Spleen (tissue), 11 donors: ENCODE measurements at regions not wholly inside any gene's neighbourhood (a gene's known extent, or its start where the extent isn't known, plus 50 kb on each side); places are given as distances from the start of the nearest gene placed in this dataset.

Experiments used
- DNase-seq: peaks from one replicate; pipeline ENCODE4 v3.0.0-alpha.2; 2020
- H3K27ac ChIP-seq, 8 donors: fragments of 200-600 bp; sonication (generic) in 7 of 8; 1 replicate in 4 of 8; 2 replicates in 4 of 8; pipeline versions ENCODE4 v1.5.0 to v1.8.0; 2016 to 2021; ENCODE audit warnings: inconsistent platforms in 4 of 8, mild to moderate bottlenecking in 4 of 8, moderate library complexity in 1 of 8
- H3K27me3 ChIP-seq, 7 donors: fragments of 200-600 bp; sonication (generic) in 6 of 7; replicated peaks in 1 of 7; 1 replicate in 4 of 7; 2 replicates in 3 of 7; pipeline versions ENCODE4 v1.5.0 to v1.8.0; 2016 to 2021; ENCODE audit warnings: inconsistent platforms in 3 of 7, mild to moderate bottlenecking in 1 of 7
- H3K36me3 ChIP-seq, 6 donors: fragments of 200-600 bp; sonication (generic) in 5 of 6; 1 replicate in 4 of 6; 2 replicates in 2 of 6; pipeline versions ENCODE4 v1.5.0 to v1.8.0; 2016 to 2021; ENCODE audit warnings: inconsistent platforms in 2 of 6
- H3K4me1 ChIP-seq, 6 donors: fragments of 200-600 bp; sonication (generic) in 5 of 6; 1 replicate in 3 of 6; 2 replicates in 3 of 6; pipeline versions ENCODE4 v1.5.0 to v1.8.0; 2016 to 2021; ENCODE audit warnings: inconsistent platforms in 3 of 6
- H3K4me3 ChIP-seq, 8 donors: fragments of 200-600 bp; sonication (generic) in 7 of 8; 1 replicate in 4 of 8; 2 replicates in 4 of 8; pipeline versions ENCODE4 v1.5.0 to v1.8.0; 2016 to 2021; ENCODE audit warnings: inconsistent platforms in 4 of 8, mild to moderate bottlenecking in 4 of 8, moderate library complexity in 2 of 8
- H3K9me3 ChIP-seq, 8 donors: fragments of 200-600 bp; sonication (generic) in 7 of 8; 1 replicate in 4 of 8; 2 replicates in 4 of 8; pipeline versions ENCODE4 v1.5.0 to v1.8.0; 2016 to 2021; ENCODE audit warnings: inconsistent platforms in 4 of 8
- POLR2A ChIP-seq, 3 donors: fragments of 450-650 bp; IDR thresholded peaks; one replicate each; pipeline ENCODE4 v1.5.1; 2017; ENCODE audit warnings: antibody characterized with exemption in 3 of 3, mild to moderate bottlenecking in 1 of 3
- POLR2AphosphoS5 ChIP-seq, 3 donors: sonication (generic); formaldehyde crosslinking; IDR thresholded peaks; one replicate each; pipeline ENCODE4 v1.5.1; 2017; ENCODE audit warnings: antibody characterized with exemption in 3 of 3
- WGBS, 5 donors: extraction: QIAGEN DNeasy Blood & Tissue Kit in 3 of 5; methylation state at CpG; one replicate each; pipeline versions ENCODE4 v1.1.5 to v1.1.7; 2013 to 2018; 5-methylcytosine and 5-hydroxymethylcytosine counted together
- intact Hi-C: fragments of 100-400 bp; cut with DNase I; formaldehyde crosslinking; loops from one replicate; pipeline ENCODE4 v1.15.0; 2023; ENCODE audit warnings: low total_unique reads
- TF ChIP-seq, protein P1 (sequence below), 11 experiments: fragments of 200-600 bp in 7 of 11; fragments of 450-650 bp in 4 of 11; sonication (generic) in 4 of 11; IDR thresholded peaks in 8 of 11; conservative IDR thresholded peaks in 3 of 11; 1 replicate in 7 of 11; 2 replicates in 4 of 11; pipeline versions ENCODE4 v1.4.0 to v1.8.0; 2016 to 2021; ENCODE audit warnings: antibody characterized with exemption in 11 of 11, inconsistent platforms in 4 of 11, mild to moderate bottlenecking in 1 of 11
- donor health status: healthy with polysubstance abuse.
- donor health status: DM: no; HTN: no; CAD: no; lungs with moderate emphysema.
- donor health status: DM: no; HTN: no; CAD: no.
- donor health status: Bipolar disorder and iron deficiency.
- donor health status: healthy.
- donor health status: DM: no; HTN: no; CAD: no.
- donor health status: DM: yes; HTN: yes; CAD: no.

DNA sequence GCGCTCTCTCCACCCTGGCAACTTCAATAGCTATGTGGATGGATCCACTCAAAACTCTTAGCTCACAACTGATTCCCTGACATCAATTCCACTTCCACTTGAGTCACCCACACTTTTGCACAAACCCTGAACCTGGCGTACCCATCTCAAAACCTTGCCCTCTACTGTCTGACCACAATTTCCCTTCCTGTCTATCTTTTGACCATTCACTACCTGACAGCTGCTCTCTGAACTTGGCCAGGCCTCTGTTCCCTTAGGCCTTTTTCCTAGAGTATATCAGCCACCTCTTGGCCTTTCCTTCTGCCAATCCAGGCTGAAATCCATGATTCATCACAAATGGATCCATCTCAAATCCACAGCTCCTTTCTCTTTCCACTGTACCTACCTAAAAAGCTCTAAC lies 106.0 kb downstream of the RPL27A start:
- peaks cover 3 to 47% (median 21%) of the 10 kb centered on the region in 6 donors for H3K4me1 ChIP-seq
- no peaks in the 10 kb centered on the region for H3K9me3 ChIP-seq
- H3K4me3 ChIP-seq, result no peak overlapping the region
- 60 to 75% (median 70%) methylated on average over 2 of the region's 2 CpGs for WGBS, 5 donors
- intact Hi-C loops, result no loop called here
- H3K27me3 ChIP-seq, result no peaks in the 10 kb centered on the region
- DNase-seq, result no peak
- peak overlapping the region in 3 of 8 donors; percentile 11 to 38 (median 12) for H3K27ac ChIP-seq
- TF ChIP-seq, protein P1, sequence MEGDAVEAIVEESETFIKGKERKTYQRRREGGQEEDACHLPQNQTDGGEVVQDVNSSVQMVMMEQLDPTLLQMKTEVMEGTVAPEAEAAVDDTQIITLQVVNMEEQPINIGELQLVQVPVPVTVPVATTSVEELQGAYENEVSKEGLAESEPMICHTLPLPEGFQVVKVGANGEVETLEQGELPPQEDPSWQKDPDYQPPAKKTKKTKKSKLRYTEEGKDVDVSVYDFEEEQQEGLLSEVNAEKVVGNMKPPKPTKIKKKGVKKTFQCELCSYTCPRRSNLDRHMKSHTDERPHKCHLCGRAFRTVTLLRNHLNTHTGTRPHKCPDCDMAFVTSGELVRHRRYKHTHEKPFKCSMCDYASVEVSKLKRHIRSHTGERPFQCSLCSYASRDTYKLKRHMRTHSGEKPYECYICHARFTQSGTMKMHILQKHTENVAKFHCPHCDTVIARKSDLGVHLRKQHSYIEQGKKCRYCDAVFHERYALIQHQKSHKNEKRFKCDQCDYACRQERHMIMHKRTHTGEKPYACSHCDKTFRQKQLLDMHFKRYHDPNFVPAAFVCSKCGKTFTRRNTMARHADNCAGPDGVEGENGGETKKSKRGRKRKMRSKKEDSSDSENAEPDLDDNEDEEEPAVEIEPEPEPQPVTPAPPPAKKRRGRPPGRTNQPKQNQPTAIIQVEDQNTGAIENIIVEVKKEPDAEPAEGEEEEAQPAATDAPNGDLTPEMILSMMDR (IDR thresholded peaks at IDR 0.05 in 8 of 11, conservative IDR thresholded peaks at IDR 0.05 in 3 of 11), result no peak
- TF ChIP-seq POLR2AphosphoS5 (IDR thresholded peaks at IDR 0.05) (no peak), POLR2A (IDR thresholded peaks at IDR 0.05) (no peak)
- no peaks in the 10 kb centered on the region for H3K36me3 ChIP-seq

DNA sequence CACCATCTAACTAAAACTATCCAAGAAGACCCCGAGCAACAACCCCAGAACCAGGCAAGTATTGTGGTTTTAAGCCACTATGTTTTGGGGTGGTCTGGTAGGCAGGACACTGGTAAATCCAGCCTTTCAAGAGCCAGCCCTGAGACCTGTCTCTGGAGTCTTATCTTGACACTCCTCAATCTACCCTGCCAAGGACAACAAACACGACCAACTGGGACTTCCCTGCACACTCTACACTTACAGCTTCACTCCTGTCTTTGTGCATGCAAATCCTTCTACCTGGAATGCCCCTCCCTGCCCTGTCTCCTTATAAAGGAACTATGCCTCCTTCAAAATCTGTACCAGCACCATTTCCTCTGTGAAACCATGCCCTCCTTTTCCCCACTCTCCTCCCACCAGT lies 107.3 kb downstream of the RPL27A start:
- Histone ChIP-seq H3K27ac (no peak overlapping the region), H3K4me1 (peaks cover 3 to 60% (median 31%) of the 10 kb centered on the region in 6 donors)

DNA sequence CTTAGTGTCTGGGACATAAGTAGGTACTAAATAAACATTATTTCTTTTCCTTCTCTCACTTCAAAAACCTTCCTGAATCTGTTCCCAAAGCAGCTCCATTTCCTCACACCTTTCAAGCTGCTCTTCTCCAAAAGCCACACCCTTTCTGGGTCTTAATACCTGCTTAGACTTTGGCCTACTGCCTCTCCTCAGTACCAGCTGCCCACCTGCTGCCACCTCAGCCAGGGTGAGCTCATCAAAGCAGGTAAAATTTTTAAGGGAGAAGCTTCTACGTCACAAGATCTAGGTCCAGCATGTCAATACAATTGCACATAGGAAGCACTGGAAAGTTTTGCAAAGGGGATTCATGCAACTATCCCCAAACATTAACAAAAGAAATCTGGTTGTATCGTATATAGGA lies 108.4 kb downstream of the RPL27A start:
- no peak for DNase-seq
- TF ChIP-seq, protein P1 (IDR thresholded peaks at IDR 0.05 in 8 of 11, conservative IDR thresholded peaks at IDR 0.05 in 3 of 11), result no peak
- TF ChIP-seq POLR2A (IDR thresholded peaks at IDR 0.05) (no peak), POLR2AphosphoS5 (IDR thresholded peaks at IDR 0.05) (no peak)
- Histone ChIP-seq H3K4me3 (no peak overlapping the region), H3K9me3 (no peaks in the 10 kb centered on the region), H3K36me3 (no peaks in the 10 kb centered on the region), H3K27ac (no peak overlapping the region), H3K27me3 (no peaks in the 10 kb centered on the region), H3K4me1 (peaks cover 3 to 70% (median 38%) of the 10 kb centered on the region in 6 donors)
- 58 to 93% (median 73%) methylated on average over 2 of the region's 2 CpGs for WGBS, 5 donors
- intact Hi-C loops, result no loop called here

More for the DNA sequence above, 107.3 kb downstream of the RPL27A start:
- TF ChIP-seq POLR2AphosphoS5 (IDR thresholded peaks at IDR 0.05) (no peak), POLR2A (IDR thresholded peaks at IDR 0.05) (no peak)
- TF ChIP-seq, protein P1 (IDR thresholded peaks at IDR 0.05 in 8 of 11, conservative IDR thresholded peaks at IDR 0.05 in 3 of 11), result no peak
- no peak for DNase-seq
- intact Hi-C loops, result no loop called here
- Histone ChIP-seq H3K36me3 (no peaks in the 10 kb centered on the region), H3K9me3 (no peaks in the 10 kb centered on the region), H3K27me3 (no peaks in the 10 kb centered on the region), H3K4me3 (no peak overlapping the region)
- WGBS, 5 donors, result 41 to 58% (median 55%) methylated on average over 2 of the region's 2 CpGs

DNA sequence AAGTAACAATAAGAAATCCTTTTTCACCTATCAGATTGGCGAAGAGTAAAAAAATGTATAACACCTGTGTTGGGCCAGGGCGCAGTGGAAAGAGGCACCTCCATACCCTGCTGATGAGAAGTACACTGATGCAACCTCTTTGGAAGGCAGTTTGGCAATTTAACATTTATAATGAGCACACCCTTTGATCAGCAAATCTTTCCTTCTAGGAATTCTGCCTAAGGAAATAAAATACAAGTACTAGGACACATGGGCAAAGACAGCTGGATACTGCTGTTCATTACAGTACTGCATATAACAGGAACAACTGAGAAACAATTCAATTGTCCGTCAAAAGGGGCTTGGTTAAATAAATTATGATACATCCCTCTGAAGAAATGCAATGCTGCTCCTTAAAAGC lies 110.1 kb downstream of the RPL27A start:
- TF ChIP-seq POLR2AphosphoS5 (IDR thresholded peaks at IDR 0.05) (no peak), POLR2A (IDR thresholded peaks at IDR 0.05) (no peak)
- TF ChIP-seq, protein P1 (IDR thresholded peaks at IDR 0.05 in 8 of 11, conservative IDR thresholded peaks at IDR 0.05 in 3 of 11), result no peak
- H3K9me3 ChIP-seq, result no peaks in the 10 kb centered on the region
- no peak for DNase-seq
- no peak overlapping the region for H3K4me3 ChIP-seq
- peaks cover 0 to 71% (median 34%) of the 10 kb centered on the region in 6 donors for H3K4me1 ChIP-seq
- intact Hi-C loops, result no loop called here
- 54 to 87% (median 71%) methylated on average over 3 of the region's 3 CpGs for WGBS, 5 donors
- H3K27me3 ChIP-seq, result no peaks in the 10 kb centered on the region
- H3K27ac ChIP-seq, result peak overlapping the region in 2 of 8 donors; percentile 10 to 12
- H3K36me3 ChIP-seq, result no peaks in the 10 kb centered on the region
